ENCODE measurements at regions not wholly inside any gene's neighbourhood (a gene's known extent, or its start where the extent isn't known, plus 50 kb on each side); places are given as distances from the start of the nearest gene placed in this dataset.

DNA sequence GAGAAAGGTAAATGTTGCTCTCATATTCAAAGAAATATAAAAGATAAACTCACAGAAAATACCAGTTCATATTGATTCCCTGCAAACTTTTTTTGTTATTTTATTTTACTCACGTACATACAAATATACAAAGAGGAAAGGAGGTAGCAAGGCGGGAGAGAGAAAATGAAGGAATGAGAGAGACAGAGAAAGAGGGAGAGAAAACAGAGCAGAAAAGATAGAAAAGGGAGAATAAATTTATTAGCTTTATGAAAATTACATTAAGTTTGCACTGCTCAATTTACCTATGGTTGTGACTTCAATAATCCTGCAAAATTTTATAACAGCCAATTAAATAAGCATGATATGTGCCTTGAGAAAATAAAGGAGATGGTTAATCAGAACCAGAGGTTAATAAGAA lies 274.7 kb upstream of the CITED2 start:
- no peak for DNase-seq (ENCODE audit: low read depth)
- H3K4me3 ChIP-seq (ENCODE audit: low read length), result no peak overlapping the region
- TF ChIP-seq, protein P1, sequence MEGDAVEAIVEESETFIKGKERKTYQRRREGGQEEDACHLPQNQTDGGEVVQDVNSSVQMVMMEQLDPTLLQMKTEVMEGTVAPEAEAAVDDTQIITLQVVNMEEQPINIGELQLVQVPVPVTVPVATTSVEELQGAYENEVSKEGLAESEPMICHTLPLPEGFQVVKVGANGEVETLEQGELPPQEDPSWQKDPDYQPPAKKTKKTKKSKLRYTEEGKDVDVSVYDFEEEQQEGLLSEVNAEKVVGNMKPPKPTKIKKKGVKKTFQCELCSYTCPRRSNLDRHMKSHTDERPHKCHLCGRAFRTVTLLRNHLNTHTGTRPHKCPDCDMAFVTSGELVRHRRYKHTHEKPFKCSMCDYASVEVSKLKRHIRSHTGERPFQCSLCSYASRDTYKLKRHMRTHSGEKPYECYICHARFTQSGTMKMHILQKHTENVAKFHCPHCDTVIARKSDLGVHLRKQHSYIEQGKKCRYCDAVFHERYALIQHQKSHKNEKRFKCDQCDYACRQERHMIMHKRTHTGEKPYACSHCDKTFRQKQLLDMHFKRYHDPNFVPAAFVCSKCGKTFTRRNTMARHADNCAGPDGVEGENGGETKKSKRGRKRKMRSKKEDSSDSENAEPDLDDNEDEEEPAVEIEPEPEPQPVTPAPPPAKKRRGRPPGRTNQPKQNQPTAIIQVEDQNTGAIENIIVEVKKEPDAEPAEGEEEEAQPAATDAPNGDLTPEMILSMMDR (IDR thresholded peaks at IDR 0.05; ENCODE audit: insufficient read depth, low read depth, low read length, missing control alignments), result no peak

DNA sequence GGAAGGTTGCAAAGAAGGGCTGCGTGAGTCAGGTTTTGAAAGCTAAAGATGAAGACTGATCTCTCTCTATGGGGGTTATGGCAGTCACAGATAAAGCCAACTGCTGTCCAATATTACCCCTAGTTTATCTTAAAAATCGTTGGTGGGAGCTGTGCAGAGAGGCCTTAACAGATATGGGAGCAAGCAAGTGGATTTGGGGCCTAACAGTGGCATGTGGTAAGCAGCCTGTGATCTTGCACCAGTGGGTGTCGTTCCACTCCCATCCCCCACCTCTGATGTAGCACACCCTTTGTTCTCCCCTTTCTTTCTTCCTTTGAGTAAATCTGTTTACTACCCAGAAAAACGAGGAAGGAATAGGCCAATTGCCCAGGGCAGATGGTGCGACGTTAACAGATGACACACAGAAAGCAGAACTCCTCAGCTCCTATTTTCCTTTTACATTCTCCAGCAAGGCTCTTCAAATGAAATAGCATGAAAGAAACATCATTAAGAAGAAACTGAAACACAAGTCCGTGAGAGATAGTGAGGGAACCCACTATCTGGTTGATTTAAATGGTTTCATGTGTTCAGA lies 274.1 kb upstream of the CITED2 start:
- H3K4me3 ChIP-seq (ENCODE audit: low read length), result no peak overlapping the region
- DNase-seq (ENCODE audit: low read depth), result no peak
- TF ChIP-seq, protein P1 (IDR thresholded peaks at IDR 0.05; ENCODE audit: insufficient read depth, low read depth, low read length, missing control alignments), result no peak

DNA sequence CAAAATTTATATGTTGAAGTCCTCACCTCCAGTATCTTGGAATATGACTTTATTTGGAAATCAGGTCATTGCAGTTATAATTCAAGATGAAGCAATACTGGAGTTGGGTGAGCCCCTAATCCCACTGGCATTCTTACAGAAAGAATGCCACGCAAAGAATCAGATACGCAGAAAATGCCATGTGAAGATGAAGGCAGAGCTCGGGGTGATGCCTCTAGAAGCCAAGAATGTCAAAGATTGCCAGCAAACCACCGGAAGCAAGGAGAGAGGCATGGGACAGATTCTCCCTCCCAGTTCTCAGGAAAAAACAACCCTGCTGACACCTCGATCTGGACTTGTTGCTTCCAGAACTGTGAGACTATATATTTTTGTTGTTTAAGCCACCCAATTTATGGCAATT lies 273.4 kb upstream of the CITED2 start:
- TF ChIP-seq, protein P1 (IDR thresholded peaks at IDR 0.05; ENCODE audit: insufficient read depth, low read depth, low read length, missing control alignments), result no peak
- no peak overlapping the region for H3K4me3 ChIP-seq (ENCODE audit: low read length)
- no peak for DNase-seq (ENCODE audit: low read depth)

DNA sequence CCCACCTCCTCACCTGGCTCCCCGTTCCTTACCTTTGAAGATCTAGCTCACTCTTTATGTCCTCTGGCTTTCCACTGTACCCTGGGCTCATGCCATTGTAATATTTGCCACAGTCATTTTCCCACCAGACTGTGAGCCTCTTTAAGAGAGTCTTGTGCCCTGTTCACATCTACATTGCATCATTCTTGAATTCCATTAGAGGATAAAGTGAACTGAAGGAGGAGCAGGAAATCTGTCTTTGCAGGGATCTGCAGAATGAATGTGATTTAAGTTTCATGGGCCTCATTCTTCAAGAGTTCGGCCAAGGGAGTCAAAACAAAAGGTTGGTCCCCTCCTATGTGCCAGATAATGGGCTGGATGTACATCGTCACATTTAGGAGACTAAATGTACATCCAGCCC lies 272.6 kb upstream of the CITED2 start:
- DNase-seq (ENCODE audit: low read depth), result no peak
- TF ChIP-seq, protein P1 (IDR thresholded peaks at IDR 0.05; ENCODE audit: insufficient read depth, low read depth, low read length, missing control alignments), result no peak

DNA sequence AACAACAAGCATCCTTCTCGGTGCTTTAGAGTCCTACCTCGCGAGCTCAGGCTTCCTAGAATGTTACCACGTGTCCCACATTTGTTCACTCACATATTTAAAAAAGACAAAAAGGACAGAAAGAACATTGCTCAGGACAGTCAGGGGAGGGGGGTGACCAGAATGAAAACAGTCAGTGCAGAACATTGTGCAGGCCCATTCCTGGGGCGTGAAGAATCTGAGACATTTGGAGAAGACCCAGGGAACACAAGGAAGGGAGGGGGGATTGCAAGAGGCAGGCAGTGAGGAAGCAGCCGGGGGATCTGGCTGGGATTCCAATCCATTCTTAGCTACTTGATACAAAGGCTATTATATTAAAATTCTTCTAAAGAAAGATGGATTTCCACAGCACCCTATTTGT lies 270.4 kb upstream of the CITED2 start:
- TF ChIP-seq, protein P1 (IDR thresholded peaks at IDR 0.05; ENCODE audit: insufficient read depth, low read depth, low read length, missing control alignments), result no peak
- H3K4me3 ChIP-seq (ENCODE audit: low read length), result no peak overlapping the region
- DNase-seq (ENCODE audit: low read depth), result no peak

More for the DNA sequence above, 272.6 kb upstream of the CITED2 start:
- H3K4me3 ChIP-seq (ENCODE audit: low read length), result no peak overlapping the region

DNA sequence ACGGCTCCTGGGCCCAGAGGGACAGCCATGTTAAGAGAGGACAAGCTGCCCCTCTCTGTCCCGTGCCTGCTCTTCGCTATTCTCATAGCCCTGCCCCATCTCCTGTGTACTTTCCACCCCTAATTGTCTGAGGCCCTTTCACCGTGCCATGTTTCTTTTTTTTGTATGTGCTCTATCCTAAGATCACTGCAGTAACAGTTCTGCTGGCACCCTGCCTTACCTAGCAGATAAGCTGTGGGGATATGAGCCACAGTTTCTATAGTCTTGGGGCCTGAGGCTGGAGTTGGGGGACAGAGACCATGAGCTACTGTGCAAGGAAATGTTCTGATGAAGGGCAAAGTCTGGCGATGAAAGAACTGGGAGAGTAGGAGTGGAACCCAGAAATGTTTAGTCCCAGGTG lies 269.5 kb upstream of the CITED2 start:
- no peak for DNase-seq (ENCODE audit: low read depth)

DNA sequence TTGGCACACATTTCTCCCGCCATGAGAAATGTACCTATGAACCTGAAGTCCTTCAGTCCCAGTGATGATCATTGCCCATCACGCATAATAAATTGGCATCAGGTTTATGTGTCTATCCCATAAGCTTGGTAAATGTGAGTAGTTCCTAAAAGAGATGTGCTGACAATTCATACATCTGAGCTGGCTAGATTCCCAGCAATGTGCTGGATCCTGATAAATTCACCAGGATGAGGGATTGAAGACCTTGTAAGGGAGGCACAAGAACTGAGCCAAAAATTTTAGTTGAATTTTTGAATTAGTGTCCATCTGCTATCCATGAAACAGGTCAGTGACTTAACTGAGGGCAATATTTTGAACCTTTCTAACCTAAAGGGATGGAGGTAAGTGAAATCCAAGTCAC lies 267.9 kb upstream of the CITED2 start:
- no peak for DNase-seq (ENCODE audit: low read depth)
- TF ChIP-seq, protein P1 (IDR thresholded peaks at IDR 0.05; ENCODE audit: insufficient read depth, low read depth, low read length, missing control alignments), result no peak
- no peak overlapping the region for H3K4me3 ChIP-seq (ENCODE audit: low read length)

More for the DNA sequence above, 269.5 kb upstream of the CITED2 start:
- H3K4me3 ChIP-seq (ENCODE audit: low read length), result no peak overlapping the region
- TF ChIP-seq, protein P1 (IDR thresholded peaks at IDR 0.05; ENCODE audit: insufficient read depth, low read depth, low read length, missing control alignments), result no peak

Data from epithelial cell of esophagus (primary cell).